Urinary bladder (tissue), 3 donors: ENCODE measurements at regions not wholly inside any gene's neighbourhood (a gene's known extent, or its start where the extent isn't known, plus 50 kb on each side); places are given as distances from the start of the nearest gene placed in this dataset.
A peak's percentile ranks its signal among the peaks of the same experiment; 100 is the strongest.

Source experiments
- DNase-seq: peaks from one replicate; pipeline ENCODE4 v3.0.0-alpha.2; 2015; ENCODE audit errors: extremely low spot score
- H3K27ac ChIP-seq: one replicate; pipeline ENCODE4 v1.5.1; 2013; ENCODE audit warnings: low read depth, mild to moderate bottlenecking, moderate library complexity
- H3K36me3 ChIP-seq: one replicate; pipeline ENCODE4 v1.6.1; 2013; ENCODE audit warnings: mild to moderate bottlenecking, moderate library complexity; ENCODE audit not compliant: insufficient read depth
- H3K4me1 ChIP-seq: one replicate; pipeline ENCODE4 v1.6.1; 2013; ENCODE audit warnings: mild to moderate bottlenecking, moderate library complexity; ENCODE audit not compliant: insufficient read depth
- H3K4me3 ChIP-seq: one replicate; pipeline ENCODE4 v1.5.1; 2013; ENCODE audit warnings: low read depth, low read length
- WGBS: extraction: QIAGEN DNeasy Blood & Tissue Kit; methylation state at CpG from one replicate; pipeline ENCODE4 v1.1.7; 2013; 5-methylcytosine and 5-hydroxymethylcytosine counted together
- donor health status: healthy with polysubstance abuse.
- donor health status: healthy.

DNA sequence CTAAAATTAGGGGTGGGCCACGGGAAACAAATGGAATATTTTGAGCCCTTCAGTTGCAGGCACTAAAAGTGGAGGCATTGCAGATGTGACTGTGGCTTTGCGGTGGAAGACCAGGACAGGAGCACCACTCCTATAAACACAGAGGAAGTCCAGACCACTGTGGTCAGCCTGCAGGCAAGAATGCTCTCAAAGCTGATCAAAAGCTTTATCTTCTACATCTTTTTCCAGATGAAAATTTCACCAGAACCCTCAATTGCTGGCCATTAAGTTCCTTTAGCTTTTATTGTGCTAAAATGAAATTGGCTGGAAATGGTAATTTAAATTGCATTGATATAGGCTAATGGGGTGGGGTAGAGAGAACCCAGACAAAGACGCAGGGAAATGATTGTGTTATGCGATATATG is 208.8 kb downstream of the ERCC6L2 start:
- Histone ChIP-seq H3K4me3 (no peak overlapping the region), H3K4me1 (no peaks in the 10 kb centered on the region), H3K27ac (no peak overlapping the region), H3K36me3 (no peaks in the 10 kb centered on the region)
- no peak for DNase-seq
- WGBS = 68% methylated on average over 4 of the region's 4 CpGs

DNA sequence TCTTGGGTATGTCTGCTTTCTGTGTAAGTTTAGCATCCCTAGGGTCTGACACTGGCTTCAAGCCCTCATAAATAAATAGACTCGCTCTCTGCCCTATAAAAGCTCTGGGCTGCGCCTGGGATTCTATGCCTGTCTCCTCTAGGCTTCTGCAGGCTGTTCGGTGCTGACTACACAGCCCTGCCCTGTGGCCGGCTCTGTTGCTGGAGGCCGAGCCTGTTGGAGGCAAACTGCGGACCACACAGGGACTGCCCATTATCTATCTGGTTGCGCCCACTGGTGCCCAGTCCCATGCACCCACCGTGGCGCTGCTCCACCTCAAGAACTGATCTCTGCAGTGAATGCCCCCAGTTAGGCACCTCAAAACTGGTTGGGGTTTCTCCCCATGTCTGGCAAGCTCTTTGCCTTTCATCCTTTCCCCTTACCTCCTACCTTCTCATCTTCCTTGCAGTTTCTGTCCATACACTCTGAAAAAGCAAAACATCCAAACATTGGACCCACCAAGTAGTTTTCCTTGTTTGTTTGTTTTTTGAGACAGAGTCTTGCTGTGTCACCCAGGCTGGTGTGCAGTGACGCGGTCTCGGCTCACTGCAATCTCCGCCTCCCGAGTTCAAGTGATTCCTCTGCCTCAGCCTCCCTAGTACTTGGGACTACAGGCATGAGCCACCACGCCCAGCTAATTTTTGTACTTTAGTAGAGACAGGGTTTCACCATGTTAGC is 207.2 kb downstream of the ERCC6L2 start:
- no peak for DNase-seq
- Histone ChIP-seq H3K36me3 (no peaks in the 10 kb centered on the region), H3K4me1 (no peaks in the 10 kb centered on the region), H3K4me3 (no peak overlapping the region), H3K27ac (no peak overlapping the region)
- 90% methylated on average over 15 of the region's 15 CpGs for WGBS

DNA sequence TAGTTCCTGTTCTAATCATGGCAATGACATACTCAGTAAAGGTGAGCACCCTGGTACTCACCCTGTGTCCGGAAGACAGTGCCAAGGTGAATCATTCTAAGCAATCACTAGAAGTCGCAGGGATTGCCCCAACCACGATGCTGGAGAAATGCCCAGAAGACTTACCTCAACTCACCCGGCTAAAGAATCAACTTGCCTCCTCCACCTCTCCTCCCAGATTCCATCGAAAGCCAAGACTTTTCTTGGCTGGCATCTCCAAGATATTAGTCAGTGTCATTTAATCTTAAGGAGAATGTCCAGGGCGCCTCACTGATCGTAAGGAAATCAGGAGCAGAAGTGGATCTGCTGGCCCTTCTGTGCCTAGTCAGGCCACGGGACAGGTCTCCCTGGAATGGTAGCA is 204.9 kb downstream of the ERCC6L2 start:
- 47% methylated on average over 8 of the region's 8 CpGs for WGBS
- Histone ChIP-seq H3K36me3 (no peaks in the 10 kb centered on the region), H3K27ac (no peak overlapping the region), H3K4me3 (no peak overlapping the region), H3K4me1 (no peaks in the 10 kb centered on the region)
- no peak for DNase-seq

DNA sequence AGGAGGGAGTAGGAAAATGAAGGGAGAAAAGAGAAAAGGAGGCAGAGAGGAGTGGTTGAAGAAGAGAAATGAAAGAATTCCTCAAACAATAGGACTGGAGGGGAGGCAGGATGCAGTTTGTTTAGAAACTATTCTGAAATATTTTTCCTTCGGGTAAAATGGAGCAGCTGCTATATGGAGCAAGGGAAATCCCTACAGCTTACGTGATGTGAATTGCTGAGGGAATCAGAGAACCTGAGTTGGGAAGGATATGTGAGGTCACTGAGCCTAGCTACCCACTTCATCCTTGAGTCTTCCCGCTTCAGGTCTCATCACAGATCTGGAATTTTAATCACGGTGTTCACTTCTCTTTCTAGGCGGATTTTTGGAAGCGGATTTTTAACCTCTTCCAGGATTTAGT is 204.3 kb downstream of the ERCC6L2 start:
- no peak for DNase-seq
- H3K4me1 ChIP-seq = no peaks in the 10 kb centered on the region
- no peaks in the 10 kb centered on the region for H3K36me3 ChIP-seq
- H3K4me3 ChIP-seq = no peak overlapping the region
- 50% methylated on average over 6 of the region's 6 CpGs for WGBS
- no peak overlapping the region for H3K27ac ChIP-seq

DNA sequence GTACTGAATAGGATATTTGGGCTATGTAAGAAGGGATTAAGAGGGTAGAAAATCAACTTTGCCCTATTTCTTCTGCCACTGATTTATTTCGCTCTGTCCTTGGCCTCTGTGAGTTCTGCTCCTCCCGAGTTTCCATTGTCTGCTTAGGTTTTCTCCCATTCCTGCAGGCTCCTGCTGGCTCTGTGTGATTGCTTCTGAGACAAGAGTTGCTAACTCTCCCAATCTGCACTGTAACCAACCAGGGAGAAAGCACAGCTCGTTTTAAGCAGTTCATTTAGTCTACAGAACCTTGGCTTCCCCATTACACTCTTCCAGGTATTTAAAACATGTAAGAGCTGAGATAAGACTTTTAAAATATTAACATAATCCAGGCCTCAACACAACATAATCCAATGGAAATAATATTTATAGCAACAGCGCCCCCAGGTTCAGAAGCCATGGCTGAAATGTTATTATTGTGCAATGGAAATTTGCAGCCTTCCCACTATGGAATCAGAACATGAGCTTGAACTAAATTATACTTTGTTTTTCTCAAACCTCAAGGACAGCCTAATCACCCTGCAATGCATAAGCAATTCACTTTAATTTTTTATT is 203.5 kb downstream of the ERCC6L2 start:
- no peak for DNase-seq
- no peak overlapping the region for H3K27ac ChIP-seq
- H3K4me3 ChIP-seq = no peak overlapping the region
- no peaks in the 10 kb centered on the region for H3K36me3 ChIP-seq
- WGBS = 39% methylated on average over 4 of the region's 4 CpGs
- H3K4me1 ChIP-seq = no peaks in the 10 kb centered on the region

DNA sequence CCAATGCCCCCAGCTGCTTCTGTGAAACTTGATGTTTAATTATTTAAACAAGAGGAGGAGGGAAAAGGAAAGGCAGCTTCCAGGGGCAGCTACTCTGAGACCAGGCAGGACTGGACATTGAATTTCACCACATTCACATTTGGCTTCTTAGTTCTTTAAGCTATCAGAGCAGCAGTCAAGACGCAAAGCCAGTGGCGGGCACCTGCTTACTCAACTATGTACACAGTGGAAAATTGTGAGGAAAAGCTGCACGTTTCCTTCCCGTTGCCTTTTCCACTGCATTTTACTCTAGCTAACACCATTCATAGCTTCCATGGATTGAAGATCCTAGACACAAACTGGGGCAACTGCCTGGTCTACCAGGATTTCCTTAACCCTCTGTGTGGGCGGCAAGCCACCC is 200.3 kb downstream of the ERCC6L2 start:
- no peaks in the 10 kb centered on the region for H3K36me3 ChIP-seq
- H3K4me3 ChIP-seq = no peak overlapping the region
- no peak for DNase-seq
- no peaks in the 10 kb centered on the region for H3K4me1 ChIP-seq
- WGBS = 93% methylated on average over 5 of the region's 5 CpGs
- no peak overlapping the region for H3K27ac ChIP-seq

DNA sequence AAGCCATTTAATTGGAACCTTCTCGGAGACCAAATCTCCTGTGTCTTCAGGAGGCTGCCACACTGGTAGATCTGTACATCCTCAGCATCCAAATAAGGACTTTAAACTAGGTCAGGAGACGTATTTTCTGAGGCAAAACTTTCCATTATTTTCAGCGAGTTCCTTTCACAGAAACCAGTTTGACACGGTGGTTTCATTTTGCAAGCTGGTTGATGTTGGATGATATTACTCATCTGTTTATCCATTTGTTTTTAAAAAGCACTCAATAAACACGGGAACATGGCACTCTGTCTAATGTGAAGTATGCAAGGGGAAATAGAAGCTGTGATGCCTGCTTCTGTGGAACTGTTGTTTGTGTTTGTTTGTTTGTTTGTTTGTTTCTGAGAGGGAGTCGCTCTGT is 199.6 kb downstream of the ERCC6L2 start:
- peak overlapping the region; percentile 30 for H3K27ac ChIP-seq
- no peaks in the 10 kb centered on the region for H3K36me3 ChIP-seq
- no peak for DNase-seq
- no peak overlapping the region for H3K4me3 ChIP-seq
- WGBS = 67% methylated on average over 6 of the region's 6 CpGs
- no peaks in the 10 kb centered on the region for H3K4me1 ChIP-seq

DNA sequence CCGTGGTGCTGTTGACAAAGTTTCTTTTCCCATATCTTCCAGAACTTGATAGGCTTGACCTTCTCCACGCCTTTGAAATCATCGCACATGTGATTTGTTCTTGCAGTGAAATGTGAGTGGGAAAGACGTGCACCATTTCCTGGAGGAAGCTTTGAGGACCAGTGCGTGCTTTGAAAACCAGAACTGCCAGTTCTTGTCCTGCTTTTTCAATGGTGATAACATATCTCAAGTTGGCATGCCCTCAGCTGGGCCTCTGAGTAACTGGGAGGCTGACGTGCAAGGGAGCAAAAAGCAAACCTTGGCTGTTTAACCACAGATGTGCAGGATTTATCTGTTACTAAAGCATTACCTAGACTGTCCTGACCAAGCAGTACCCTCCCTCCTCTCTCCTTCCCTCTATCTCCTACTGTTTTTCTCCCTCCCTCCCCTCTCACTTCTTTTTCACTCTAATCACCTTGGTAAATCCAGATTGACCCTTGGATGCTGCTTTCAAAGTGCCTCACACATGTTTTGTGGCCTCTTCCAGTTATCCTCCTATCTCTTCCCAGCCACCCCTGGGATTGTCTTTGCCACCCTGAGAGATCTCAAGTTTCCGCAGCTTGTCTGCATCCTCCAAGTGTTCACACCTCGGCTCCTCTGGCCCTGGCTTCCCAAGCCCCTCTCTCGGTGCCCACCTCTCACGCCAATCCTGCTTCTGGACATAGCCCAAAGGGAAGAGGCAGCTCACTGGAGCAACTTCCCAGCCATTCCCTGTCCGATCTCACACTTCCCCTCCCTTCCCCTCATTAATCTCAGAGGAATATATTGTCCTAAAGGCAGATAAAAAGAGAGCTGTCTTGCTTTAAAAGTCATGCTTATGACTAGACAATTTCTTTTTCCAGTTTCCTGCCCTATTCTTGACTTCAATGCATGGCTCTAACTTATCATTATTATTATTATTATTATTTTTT is 198.3 kb downstream of the ERCC6L2 start:
- Histone ChIP-seq H3K27ac (no peak overlapping the region), H3K4me1 (no peaks in the 10 kb centered on the region), H3K4me3 (no peak overlapping the region), H3K36me3 (no peaks in the 10 kb centered on the region)
- no peak for DNase-seq
- 72% methylated on average over 11 of the region's 11 CpGs for WGBS

DNA sequence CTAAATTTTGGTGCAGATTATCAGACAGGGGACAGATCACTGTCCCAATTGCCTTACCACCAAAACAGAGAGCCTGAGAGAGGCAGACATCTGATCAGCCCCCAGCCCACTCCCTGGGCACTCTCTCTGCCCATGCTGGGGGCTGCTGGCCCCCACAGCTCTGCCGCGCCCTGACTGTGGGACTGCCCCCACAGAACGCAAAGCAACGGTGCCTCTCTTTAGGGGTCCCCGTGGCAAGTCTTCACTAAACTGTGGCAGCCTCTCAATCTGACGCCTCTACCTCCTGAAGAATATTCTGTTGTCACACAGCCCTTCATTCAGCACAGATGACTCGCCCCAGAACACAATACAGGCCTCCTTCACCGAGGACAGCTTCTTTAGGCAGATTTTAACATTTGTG is 197.4 kb downstream of the ERCC6L2 start:
- no peak for DNase-seq
- Histone ChIP-seq H3K4me3 (no peak overlapping the region), H3K27ac (no peak overlapping the region), H3K36me3 (no peaks in the 10 kb centered on the region), H3K4me1 (no peaks in the 10 kb centered on the region)
- WGBS = 96% methylated on average over 8 of the region's 8 CpGs

DNA sequence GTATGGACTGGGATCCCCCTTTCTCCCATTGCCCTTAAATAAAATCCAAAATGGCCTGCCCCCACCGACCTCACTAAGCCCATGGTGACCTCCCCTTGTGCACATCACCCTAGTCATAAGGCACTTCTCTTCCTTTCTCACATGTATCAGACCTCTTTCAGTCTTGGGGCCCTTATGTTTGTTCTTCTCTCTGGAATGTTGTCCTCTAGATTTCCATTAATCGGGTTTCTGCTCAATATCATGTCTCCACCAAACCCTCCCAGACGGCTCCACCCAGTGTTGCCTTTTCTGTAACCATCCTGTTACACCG is 196.3 kb downstream of the ERCC6L2 start:
- Histone ChIP-seq H3K4me1 (no peaks in the 10 kb centered on the region), H3K36me3 (no peaks in the 10 kb centered on the region), H3K27ac (no peak overlapping the region), H3K4me3 (no peak overlapping the region)
- DNase-seq = no peak
- 75% methylated on average over 4 of the region's 4 CpGs for WGBS

DNA sequence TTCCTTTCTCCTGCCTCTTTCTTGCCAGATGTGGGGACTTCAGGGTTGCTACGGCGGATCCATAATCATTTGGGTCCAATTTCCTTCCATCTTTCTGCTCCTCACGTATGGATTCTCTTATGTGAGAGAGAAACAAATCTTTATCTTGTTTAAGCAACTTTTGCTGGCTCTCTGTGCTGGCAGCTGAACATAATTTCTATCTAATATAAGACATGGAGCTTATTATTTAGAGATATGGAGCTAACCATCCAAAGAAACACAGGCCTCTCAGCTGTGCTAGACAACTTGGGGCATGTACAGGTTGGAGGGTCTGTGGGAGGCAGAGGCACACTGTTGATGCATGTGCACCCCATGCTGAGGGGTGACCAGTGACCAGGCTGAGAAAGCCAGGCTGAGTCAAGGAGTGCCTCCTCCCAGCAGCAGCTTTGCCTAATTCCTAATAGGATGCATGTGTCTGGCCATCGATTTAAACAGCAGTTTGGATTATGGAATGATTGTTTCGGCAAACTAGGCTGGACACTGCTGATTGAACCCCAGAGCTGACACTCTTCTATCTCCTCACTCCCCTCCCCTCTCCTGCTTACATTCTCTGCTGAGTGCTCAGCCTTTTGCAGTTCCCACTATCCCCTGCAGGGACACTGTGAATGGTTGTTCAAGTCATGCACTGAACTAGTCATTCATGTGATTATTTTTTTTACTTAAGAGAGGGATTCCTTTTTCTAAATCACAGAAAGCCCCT is 195.8 kb downstream of the ERCC6L2 start:
- DNase-seq = no peak
- Histone ChIP-seq H3K4me1 (no peaks in the 10 kb centered on the region), H3K27ac (no peak overlapping the region), H3K4me3 (no peak overlapping the region), H3K36me3 (no peaks in the 10 kb centered on the region)
- 59% methylated on average over 5 of the region's 5 CpGs for WGBS

DNA sequence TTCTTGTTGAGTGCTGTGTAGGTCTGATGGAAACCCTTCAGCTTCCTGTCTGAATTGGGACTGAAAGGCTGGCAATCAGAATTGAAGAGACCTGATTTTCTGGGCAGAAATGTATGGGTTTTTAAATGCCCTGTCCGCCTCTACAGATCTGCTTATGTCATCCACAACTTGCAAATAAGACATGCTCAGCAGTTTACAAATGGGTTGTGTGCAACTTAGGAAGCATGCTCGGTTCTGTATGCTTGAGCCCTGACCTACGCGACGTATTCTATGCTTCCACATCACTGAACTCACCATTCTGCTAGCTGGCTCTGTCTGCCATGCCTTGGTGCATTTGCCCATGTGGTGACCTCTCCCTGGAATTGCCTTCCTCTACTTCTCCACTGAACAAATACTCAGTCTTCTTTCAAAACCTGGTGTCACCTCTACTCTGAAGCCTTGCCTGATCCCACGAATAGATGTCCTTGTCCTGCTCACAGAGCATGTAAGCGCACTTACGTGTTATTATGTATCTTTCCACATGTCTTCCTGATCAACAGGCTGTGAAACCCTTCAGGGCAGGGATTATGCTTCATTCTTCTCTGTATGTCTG is 194.2 kb downstream of the ERCC6L2 start:
- Histone ChIP-seq H3K27ac (no peak overlapping the region), H3K4me1 (no peaks in the 10 kb centered on the region), H3K4me3 (no peak overlapping the region), H3K36me3 (no peaks in the 10 kb centered on the region)
- 96% methylated on average over 8 of the region's 8 CpGs for WGBS
- DNase-seq = no peak

DNA sequence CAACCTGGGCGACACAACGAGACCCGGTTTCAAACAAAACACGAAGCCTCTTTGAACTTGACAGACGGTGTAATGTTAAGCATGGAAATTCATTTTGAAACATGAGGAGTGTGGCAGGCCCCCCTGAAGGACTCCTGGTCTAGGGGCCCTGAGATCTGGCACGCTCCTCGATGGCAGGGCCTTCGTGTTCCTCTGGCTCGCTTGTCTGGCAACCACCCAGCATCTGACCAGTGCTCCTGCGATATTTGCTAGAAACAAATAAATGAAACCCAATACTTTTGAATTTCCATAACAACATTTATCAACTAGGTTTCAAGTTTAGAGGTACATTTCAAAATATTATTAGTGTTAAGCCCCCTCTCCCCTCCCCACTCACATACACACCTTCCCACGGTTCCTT is 193.0 kb downstream of the ERCC6L2 start:
- DNase-seq = no peak
- Histone ChIP-seq H3K4me1 (no peaks in the 10 kb centered on the region), H3K36me3 (no peaks in the 10 kb centered on the region), H3K4me3 (no peak overlapping the region), H3K27ac (no peak overlapping the region)
- WGBS = 67% methylated on average over 11 of the region's 11 CpGs
